ENCODE measurements at regions not wholly inside any gene's neighbourhood (a gene's known extent, or its start where the extent isn't known, plus 50 kb on each side); places are given as distances from the start of the nearest gene placed in this dataset.

GRCh38 chr4:31974490-31975002, 1254.4 kb downstream of the PCDH7 start:
- ATAC-seq (no peak), DNase-seq (ENCODE audit: low spot score) (no peak)
- intact Hi-C loops (cut with DNase I): no loop called here

GRCh38 chr4:31979988-31980387, 1259.8 kb downstream of the PCDH7 start:
- ATAC-seq (no peak), DNase-seq (ENCODE audit: low spot score) (no peak)
- intact Hi-C loops (cut with DNase I): no loop called here

- ATAC-seq (no peak), DNase-seq (ENCODE audit: low spot score) (no peak)
- intact Hi-C loops (cut with DNase I): no loop called here
Observed at GRCh38 chr4:31983246-31983645, 1263.1 kb downstream of the PCDH7 start.

GRCh38 chr4:31983677-31984076, 1263.5 kb downstream of the PCDH7 start:
- no peak for ATAC-seq
- DNase-seq (ENCODE audit: low spot score): no peak
- intact Hi-C loops (cut with DNase I): no loop called here

DNA sequence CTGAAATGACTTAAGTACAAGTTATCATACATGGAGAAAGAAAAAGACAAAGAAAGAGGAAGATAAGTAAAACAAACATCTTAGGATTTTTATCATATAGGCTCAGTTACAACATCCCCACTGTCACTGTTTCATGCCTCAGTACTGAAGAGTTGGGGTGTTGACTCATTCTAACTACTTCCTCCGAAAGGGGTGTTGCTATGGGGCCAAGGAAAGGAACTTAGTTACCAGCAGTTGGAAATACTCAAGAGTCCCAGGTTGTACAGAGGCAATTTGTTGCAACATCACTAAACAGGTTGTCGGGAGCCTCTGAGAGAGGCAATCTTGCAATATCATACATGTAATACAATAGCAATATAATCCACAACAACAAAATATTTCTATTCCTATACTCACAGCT, 1264.7 kb downstream of the PCDH7 start:
- intact Hi-C loops (cut with DNase I): no loop called here
- DNase-seq (ENCODE audit: low spot score) (no peak), ATAC-seq (no peak)

GRCh38 chr4:31995943-31996901, 1276.1 kb downstream of the PCDH7 start:
- DNase-seq (ENCODE audit: low spot score) (no peak), ATAC-seq (no peak)
- intact Hi-C loops (cut with DNase I): no loop called here

DNA sequence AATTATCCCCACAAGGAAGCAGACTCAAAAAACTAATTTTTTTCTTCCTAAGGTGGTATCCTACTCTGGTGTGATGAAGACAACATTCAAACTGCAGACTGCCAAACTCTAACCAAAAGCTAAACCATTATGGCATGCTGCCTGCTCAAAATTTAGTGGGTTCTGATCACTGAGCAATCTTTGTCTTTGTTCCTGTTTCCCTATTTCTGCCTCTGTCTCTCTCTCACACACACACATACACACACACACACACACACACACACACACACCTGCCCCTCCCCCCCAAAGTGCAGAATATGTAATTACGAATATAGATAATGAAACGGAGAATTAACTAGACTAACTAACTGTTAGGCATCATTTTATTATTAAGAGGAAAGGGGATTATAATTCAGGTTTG, 1278.6 kb downstream of the PCDH7 start:
- DNase-seq (ENCODE audit: low spot score) (no peak), ATAC-seq (no peak)
- intact Hi-C loops (cut with DNase I): no loop called here

- DNase-seq (ENCODE audit: low spot score): no peak
- ATAC-seq: no peak
- intact Hi-C loops (cut with DNase I): no loop called here
Observed at GRCh38 chr4:31999848-32000247, 1279.7 kb downstream of the PCDH7 start.

DNA sequence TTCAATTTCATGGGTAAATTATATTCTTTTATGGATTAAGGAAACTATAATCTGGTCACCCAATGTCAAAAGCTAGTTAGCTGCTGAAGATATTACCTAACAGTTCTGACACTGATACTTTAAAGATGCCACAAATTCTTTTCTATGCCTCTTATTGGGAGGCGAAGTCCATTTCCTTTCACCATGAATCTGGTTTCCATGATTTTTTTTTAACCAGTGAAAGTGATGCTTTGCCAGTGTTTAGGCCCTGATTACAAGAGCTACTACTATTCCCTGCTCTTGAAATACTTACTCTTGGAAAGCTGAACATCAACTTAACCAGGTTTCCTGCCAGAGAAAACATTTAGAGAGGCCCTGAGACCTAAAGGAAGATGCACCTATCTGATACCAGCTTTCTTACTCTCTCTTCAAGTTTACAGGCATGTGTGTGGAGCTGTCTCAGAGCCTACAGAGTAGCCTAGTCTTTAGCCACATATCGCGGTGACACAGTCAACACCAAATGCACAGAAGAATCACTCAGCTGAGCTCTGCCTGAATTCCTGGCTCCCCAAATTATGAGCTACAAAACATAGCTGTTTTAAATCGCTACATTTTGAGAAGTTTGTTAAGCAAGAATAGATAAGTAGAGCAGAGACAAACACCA, 1280.8 kb downstream of the PCDH7 start:
- no peak for DNase-seq (ENCODE audit: low spot score)
- no peak for ATAC-seq
- intact Hi-C loops (cut with DNase I): no loop called here

DNA sequence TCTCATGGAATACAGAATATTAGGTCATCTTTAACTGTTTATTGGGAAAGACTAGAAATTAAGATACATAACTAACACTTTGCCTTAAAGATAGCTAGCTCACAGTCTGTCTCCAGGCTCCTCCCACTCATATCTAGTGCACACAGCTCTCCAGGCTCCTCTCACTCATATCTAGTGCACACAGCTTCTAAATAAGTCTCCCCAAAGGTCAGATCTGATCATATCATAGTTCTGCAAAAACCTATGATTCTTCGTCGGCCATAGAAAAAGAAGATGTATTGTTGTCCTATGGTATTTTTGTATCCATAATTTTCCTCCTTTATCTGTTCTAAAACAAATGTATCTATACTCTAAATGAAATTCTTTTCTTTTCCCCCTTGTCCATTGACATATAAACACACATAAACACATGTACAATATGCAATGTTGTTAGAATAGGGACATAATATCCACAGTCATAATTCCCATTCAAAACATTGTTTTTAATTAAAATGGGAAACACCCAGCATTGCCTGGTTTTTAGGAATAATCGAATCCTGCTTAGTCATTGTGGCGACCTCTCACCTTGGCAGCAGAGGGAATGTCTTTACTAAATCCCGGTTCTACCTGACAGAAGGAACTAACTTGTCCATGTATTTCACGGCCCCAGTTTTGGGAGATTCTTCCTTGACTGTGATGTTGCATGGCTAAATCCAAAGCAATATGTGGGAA, 1282.0 kb downstream of the PCDH7 start:
- DNase-seq (ENCODE audit: low spot score): no peak
- ATAC-seq: no peak
- intact Hi-C loops (cut with DNase I): no loop called here

DNA sequence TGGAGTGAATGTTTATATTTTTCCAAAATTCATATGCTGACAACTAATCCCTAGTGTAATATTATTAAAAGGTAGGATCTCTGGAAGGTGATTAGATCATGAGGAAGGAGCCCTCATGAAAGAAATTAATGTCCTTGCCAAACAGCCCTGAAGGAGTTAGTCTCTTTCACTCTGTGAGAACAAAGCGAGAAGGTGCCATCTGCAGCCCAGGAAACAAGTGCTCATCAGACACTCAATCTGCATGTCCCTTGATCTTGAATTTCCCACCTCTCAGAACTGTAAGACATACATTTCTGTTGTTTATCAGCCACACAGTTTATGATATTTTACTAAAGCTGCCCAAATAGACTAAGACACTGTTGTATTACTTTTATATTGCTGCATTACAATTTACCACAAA, 1283.4 kb downstream of the PCDH7 start:
- intact Hi-C loops (cut with DNase I): no loop called here
- ATAC-seq: no peak

GRCh38 chr4:32010221-32010620, 1290.1 kb downstream of the PCDH7 start:
- DNase-seq (ENCODE audit: low spot score) (no peak), ATAC-seq (no peak)
- intact Hi-C loops (cut with DNase I): no loop called here

More for the DNA sequence above, 1283.4 kb downstream of the PCDH7 start:
- no peak for DNase-seq (ENCODE audit: low spot score)

- intact Hi-C loops (cut with DNase I): no loop called here
- ATAC-seq (no peak), DNase-seq (ENCODE audit: low spot score) (no peak)
Observed at GRCh38 chr4:32022071-32022470, 1301.9 kb downstream of the PCDH7 start.

DNA sequence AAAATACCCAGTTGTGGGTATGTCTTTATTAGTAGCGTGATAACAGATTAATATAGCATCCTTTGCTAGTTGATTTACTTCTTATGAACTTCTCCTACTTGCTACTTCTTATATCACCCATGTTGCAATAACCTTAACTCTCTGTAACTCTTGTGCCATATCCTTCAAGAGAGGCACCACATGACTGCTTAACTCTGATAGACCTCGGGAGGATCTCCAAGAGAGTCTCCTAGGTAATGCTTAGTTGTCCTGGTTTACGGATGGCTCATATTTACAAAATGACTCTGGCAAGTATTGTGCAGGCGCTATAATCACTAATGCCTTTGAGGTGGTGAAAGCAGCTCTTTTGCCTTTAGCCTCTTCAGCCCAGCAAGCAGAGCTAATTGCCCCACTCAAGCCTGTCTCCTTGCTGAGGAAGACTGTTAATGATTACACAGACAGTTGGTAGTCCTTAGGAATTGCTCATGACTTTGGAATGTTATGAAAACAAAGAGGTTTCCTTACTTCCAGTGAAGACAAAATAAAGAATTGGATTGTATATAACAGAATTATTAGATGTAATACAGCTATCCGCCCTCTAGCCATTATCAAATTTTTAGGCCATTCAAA, 1305.8 kb downstream of the PCDH7 start:
- intact Hi-C loops (cut with DNase I): no loop called here
- DNase-seq (ENCODE audit: low spot score): no peak

GRCh38 chr4:32030406-32030805, 1310.2 kb downstream of the PCDH7 start:
- ATAC-seq (no peak), DNase-seq (ENCODE audit: low spot score) (no peak)
- intact Hi-C loops (cut with DNase I): no loop called here

More for the DNA sequence above, 1305.8 kb downstream of the PCDH7 start:
- ATAC-seq: no peak

DNA sequence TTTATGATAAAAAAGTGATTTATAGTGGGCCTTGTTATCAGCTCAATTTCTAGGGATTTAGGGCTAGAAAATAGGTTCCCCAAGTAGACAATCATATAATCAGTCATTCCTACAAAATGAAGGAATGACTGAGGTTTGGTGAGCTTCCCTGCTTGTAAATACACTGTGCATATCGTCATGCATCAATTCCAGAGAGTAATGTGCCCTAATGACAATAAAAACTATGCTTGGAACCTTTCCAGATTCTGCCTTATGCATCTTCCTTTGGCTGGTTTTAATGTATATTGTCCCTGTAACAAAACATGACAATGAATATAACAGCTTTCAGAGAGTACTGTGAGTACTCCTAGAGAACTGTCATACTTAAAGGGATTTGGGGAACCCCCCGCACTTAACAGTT, 1310.9 kb downstream of the PCDH7 start:
- ATAC-seq (no peak), DNase-seq (ENCODE audit: low spot score) (no peak)
- intact Hi-C loops (cut with DNase I): no loop called here

- DNase-seq (ENCODE audit: low spot score) (no peak), ATAC-seq (no peak)
- intact Hi-C loops (cut with DNase I): no loop called here
Observed at GRCh38 chr4:32032136-32032672, 1312.0 kb downstream of the PCDH7 start.

GRCh38 chr4:32037399-32037798, 1317.2 kb downstream of the PCDH7 start:
- no peak for ATAC-seq
- no peak for DNase-seq (ENCODE audit: low spot score)
- intact Hi-C loops (cut with DNase I): no loop called here

Measured in sciatic nerve (tissue), 2 donors.